CD4-positive, alpha-beta T cell treated with Interferon gamma for 1 hour (primary cell): ENCODE measurements at regions not wholly inside any gene's neighbourhood (a gene's known extent, or its start where the extent isn't known, plus 50 kb on each side); places are given as distances from the start of the nearest gene placed in this dataset.
"Not testable (repeated sequence)": the region's sequence is repeated elsewhere in the genome, so short reads cannot be mapped to it uniquely, and the experiment has no call there.

Source experiments
- DNase-seq: peaks from one replicate; pipeline ENCODE4 v3.0.0-alpha.2; 2020

GRCh38 chr9:41606961-41607547 lies 417.9 kb upstream of the ZNG1F start:
- DNase-seq, result not testable (repeated sequence)

- DNase-seq, result not testable (repeated sequence)
Measured at GRCh38 chr9:41565572-41565971, 376.5 kb upstream of the ZNG1F start.
